MM.1S (cell line): ENCODE measurements at regions not wholly inside any gene's neighbourhood (a gene's known extent, or its start where the extent isn't known, plus 50 kb on each side); places are given as distances from the start of the nearest gene placed in this dataset.

ENCODE experiments used
- DNase-seq: peaks from one replicate; pipeline ENCODE4 v3.0.0-alpha.2; 2015
- H2AFZ ChIP-seq: fragments of 300-600 bp; sonication (generic); 2 replicates; pipeline ENCODE4 v1.6.0; 2016; ENCODE audit warnings: antibody characterized with exemption, low read length
- H3F3A ChIP-seq: fragments of 300-600 bp; sonication (generic); 2 replicates; pipeline ENCODE4 v1.6.1; 2016; ENCODE audit warnings: mild to moderate bottlenecking, antibody characterized with exemption, low read length, moderate library complexity, mixed read lengths; ENCODE audit not compliant: insufficient read depth
- H3K27ac ChIP-seq: fragments of 300-600 bp; sonication (generic); 2 replicates; pipeline ENCODE4 v1.5.1; 2016; ENCODE audit warnings: mild to moderate bottlenecking, low read length
- H3K27me3 ChIP-seq: fragments of 300-600 bp; sonication (generic); replicated peaks from 2 replicates; pipeline ENCODE4 v1.6.0; 2016; ENCODE audit warnings: low read length; ENCODE audit not compliant: insufficient read depth
- H3K36me3 ChIP-seq: fragments of 300-600 bp; sonication (generic); replicated peaks from 2 replicates; pipeline ENCODE4 v1.6.1; 2016; ENCODE audit warnings: mild to moderate bottlenecking, low read length, mixed read lengths; ENCODE audit not compliant: insufficient read depth
- H3K4me1 ChIP-seq: fragments of 300-600 bp; sonication (generic); 2 replicates; pipeline ENCODE4 v1.6.1; 2016; ENCODE audit warnings: low read length, mixed read lengths
- H3K4me2 ChIP-seq: fragments of 300-600 bp; sonication (generic); 2 replicates; pipeline ENCODE4 v1.6.0; 2016; ENCODE audit warnings: low read depth, low read length
- H3K4me3 ChIP-seq: fragments of 300-600 bp; sonication (generic); 2 replicates; pipeline ENCODE4 v1.5.1; 2016; ENCODE audit warnings: low read length, mixed read lengths
- H3K79me2 ChIP-seq: fragments of 300-600 bp; sonication (generic); 2 replicates; pipeline ENCODE4 v1.6.1; 2016; ENCODE audit warnings: mixed run types, low read length, mixed read lengths
- H3K9ac ChIP-seq: fragments of 300-600 bp; sonication (generic); 2 replicates; pipeline ENCODE4 v1.6.1; 2016; ENCODE audit warnings: low read length, mixed read lengths
- H3K9me2 ChIP-seq: fragments of 300-600 bp; sonication (generic); replicated peaks from 2 replicates; pipeline ENCODE4 v1.6.1; 2016; ENCODE audit warnings: mild to moderate bottlenecking, low read length, mixed read lengths; ENCODE audit not compliant: insufficient read depth
- H3K9me3 ChIP-seq: fragments of 300-600 bp; sonication (generic); replicated peaks from 2 replicates; pipeline ENCODE4 v1.6.1; 2016; ENCODE audit warnings: mild to moderate bottlenecking, low read length, mixed read lengths; ENCODE audit not compliant: insufficient read depth
- H4K20me1 ChIP-seq: fragments of 300-600 bp; sonication (generic); 2 replicates; pipeline ENCODE4 v1.6.1; 2016; ENCODE audit warnings: mild to moderate bottlenecking, low read length, moderate library complexity, mixed read lengths; ENCODE audit not compliant: insufficient read depth
- EZH2 ChIP-seq: fragments of 300-600 bp; sonication (generic); optimal IDR thresholded peaks from 2 replicates; pipeline ENCODE3; 2017; ENCODE audit warnings: low read depth, mild to moderate bottlenecking, antibody characterized with exemption, low read length, mixed read lengths
- EZH2phosphoT487 ChIP-seq: fragments of 300-600 bp; sonication (generic); IDR thresholded peaks from 2 replicates; pipeline ENCODE4 v1.6.1; 2018; ENCODE audit warnings: antibody characterized with exemption, low read length
- TF ChIP-seq, protein P1 (sequence below): fragments of 300-600 bp; sonication (generic); IDR thresholded peaks from 2 replicates; pipeline ENCODE4 v1.5.1; 2016; ENCODE audit warnings: antibody characterized with exemption, low read length, mixed read lengths

DNA sequence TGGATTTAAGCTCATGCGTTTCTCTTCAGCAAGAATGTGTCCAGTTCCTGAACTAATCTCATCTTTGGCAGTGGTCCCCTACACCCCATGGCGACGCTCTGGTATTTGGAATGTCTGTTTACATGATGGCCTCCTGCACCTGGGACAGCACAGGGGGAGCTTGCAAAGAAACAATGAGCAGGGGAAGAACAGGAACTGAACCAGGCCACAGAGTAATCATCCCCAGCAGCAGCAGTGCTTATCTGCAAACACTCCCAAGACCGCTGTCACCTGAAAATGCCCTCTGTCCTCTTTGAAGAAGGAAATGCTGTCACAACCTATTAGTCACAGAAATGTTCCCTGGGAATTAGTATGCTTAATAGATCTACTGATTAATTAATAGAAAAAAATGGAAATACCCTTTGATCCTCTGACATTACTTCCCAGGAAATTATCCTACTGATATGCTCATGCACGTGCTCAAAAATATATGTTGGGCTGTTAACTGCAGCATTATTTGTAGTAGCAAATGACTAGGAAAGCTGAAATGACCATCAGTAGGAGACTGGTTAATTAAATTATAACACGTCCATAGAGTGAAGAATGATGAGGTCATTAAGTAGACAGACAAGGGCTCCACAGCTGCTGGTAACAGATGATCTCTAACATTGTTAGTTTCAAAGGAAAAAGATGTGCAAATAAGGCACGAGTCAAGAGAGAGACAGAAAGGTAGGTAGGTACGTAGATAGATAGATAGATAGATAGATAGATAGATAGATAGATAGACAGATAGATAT is 279.3 kb upstream of the FLRT2 start:
- H3K27ac ChIP-seq, result no peak overlapping the region
- H3K79me2 ChIP-seq, result no peaks in the 10 kb centered on the region
- no peak overlapping the region for H3K4me2 ChIP-seq
- no peaks in the 10 kb centered on the region for H3K27me3 ChIP-seq
- no peak for DNase-seq
- H3K4me3 ChIP-seq, result no peak overlapping the region
- no peaks in the 10 kb centered on the region for H4K20me1 ChIP-seq
- no peaks in the 10 kb centered on the region for H3K4me1 ChIP-seq
- no peaks in the 10 kb centered on the region for H3K9me3 ChIP-seq
- no peak overlapping the region for H2AFZ ChIP-seq
- no peak overlapping the region for H3K9ac ChIP-seq
- H3F3A ChIP-seq, result no peaks in the 10 kb centered on the region
- H3K36me3 ChIP-seq, result no peaks in the 10 kb centered on the region
- no peaks in the 10 kb centered on the region for H3K9me2 ChIP-seq
- TF ChIP-seq EZH2phosphoT487 (no peak), EZH2 (no peak)
- TF ChIP-seq, protein P1, sequence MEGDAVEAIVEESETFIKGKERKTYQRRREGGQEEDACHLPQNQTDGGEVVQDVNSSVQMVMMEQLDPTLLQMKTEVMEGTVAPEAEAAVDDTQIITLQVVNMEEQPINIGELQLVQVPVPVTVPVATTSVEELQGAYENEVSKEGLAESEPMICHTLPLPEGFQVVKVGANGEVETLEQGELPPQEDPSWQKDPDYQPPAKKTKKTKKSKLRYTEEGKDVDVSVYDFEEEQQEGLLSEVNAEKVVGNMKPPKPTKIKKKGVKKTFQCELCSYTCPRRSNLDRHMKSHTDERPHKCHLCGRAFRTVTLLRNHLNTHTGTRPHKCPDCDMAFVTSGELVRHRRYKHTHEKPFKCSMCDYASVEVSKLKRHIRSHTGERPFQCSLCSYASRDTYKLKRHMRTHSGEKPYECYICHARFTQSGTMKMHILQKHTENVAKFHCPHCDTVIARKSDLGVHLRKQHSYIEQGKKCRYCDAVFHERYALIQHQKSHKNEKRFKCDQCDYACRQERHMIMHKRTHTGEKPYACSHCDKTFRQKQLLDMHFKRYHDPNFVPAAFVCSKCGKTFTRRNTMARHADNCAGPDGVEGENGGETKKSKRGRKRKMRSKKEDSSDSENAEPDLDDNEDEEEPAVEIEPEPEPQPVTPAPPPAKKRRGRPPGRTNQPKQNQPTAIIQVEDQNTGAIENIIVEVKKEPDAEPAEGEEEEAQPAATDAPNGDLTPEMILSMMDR, result no peak

DNA sequence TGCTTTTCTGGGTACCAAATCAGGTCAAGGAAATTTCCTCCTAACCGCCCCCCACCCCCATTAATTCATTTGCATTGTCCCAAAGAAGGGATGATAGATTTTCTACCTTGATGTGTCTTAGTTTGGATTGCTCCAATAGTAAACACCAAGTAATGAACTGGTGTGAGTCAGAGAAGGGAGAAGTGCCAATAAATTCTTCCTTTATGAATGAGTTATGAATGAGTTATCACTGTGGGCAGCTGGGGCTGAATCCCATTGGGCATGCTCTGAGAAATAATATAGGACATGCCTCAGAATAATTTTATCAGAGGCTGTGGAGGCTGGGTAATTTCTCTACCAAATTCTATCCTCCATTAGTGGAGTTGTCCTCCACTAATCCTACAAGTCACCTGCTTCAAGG is 277.9 kb upstream of the FLRT2 start:
- Histone ChIP-seq H3K4me3 (no peak overlapping the region), H3K27me3 (no peaks in the 10 kb centered on the region), H3K9me3 (no peaks in the 10 kb centered on the region), H4K20me1 (no peaks in the 10 kb centered on the region), H3K4me2 (no peak overlapping the region), H2AFZ (no peak overlapping the region), H3K36me3 (no peaks in the 10 kb centered on the region), H3K27ac (no peak overlapping the region), H3K9me2 (no peaks in the 10 kb centered on the region), H3K4me1 (no peaks in the 10 kb centered on the region), H3K9ac (no peak overlapping the region), H3F3A (no peaks in the 10 kb centered on the region), H3K79me2 (no peaks in the 10 kb centered on the region)
- DNase-seq, result no peak
- TF ChIP-seq EZH2phosphoT487, result no peak
- TF ChIP-seq, protein P1, result no peak
- no peak for TF ChIP-seq EZH2

DNA sequence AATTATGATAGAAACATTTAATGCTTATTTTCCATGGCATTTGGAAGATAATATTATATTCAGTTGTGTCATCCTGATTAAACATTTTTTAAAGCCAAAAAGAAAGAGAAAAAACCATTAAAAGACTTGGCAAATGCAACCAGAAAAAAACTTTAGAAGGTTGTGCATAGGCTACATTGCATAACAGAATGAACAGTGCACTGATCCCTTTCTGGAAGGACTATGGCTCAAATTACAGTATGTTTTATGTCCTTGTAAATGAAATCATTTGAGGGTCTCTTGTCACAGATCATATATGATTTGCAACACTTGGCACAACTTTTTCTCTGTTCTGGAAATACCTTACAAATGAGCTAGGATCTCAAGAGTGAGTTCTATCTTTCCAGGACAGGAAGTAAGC is 275.2 kb upstream of the FLRT2 start:
- Histone ChIP-seq H3K4me2 (no peak overlapping the region), H3K36me3 (no peaks in the 10 kb centered on the region), H3K27ac (no peak overlapping the region), H3K9ac (no peak overlapping the region), H3K79me2 (no peaks in the 10 kb centered on the region), H3K4me1 (no peaks in the 10 kb centered on the region), H2AFZ (no peak overlapping the region), H3K9me2 (no peaks in the 10 kb centered on the region), H3K9me3 (no peaks in the 10 kb centered on the region), H3K4me3 (no peak overlapping the region), H3F3A (no peaks in the 10 kb centered on the region), H4K20me1 (no peaks in the 10 kb centered on the region), H3K27me3 (no peaks in the 10 kb centered on the region)
- TF ChIP-seq, protein P1, result no peak
- TF ChIP-seq EZH2phosphoT487, result no peak
- no peak for TF ChIP-seq EZH2
- no peak for DNase-seq
